ENCODE measurements at regions not wholly inside any gene's neighbourhood (a gene's known extent, or its start where the extent isn't known, plus 50 kb on each side); places are given as distances from the start of the nearest gene placed in this dataset.

DNA sequence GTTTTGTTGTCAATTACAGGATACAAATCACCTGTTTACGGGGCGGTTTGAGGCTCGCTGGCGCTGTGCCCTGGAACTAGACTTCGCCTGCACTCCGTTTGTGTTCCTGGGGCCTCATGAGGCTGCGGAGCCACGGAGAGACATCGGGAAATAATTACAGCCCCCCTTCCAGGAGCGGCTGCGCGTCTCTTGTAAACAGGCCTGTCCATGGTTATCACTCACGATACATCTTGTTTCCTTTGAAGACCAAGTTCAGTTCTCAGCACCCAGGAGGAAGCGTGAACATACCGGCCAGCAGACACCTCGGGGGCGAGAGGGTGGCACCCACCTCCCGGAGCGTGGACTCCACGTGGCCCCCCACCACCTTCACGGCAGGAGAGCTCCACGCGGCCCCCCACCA, 297.1 kb upstream of the IRX4 start:
- TF ChIP-seq, protein P1, sequence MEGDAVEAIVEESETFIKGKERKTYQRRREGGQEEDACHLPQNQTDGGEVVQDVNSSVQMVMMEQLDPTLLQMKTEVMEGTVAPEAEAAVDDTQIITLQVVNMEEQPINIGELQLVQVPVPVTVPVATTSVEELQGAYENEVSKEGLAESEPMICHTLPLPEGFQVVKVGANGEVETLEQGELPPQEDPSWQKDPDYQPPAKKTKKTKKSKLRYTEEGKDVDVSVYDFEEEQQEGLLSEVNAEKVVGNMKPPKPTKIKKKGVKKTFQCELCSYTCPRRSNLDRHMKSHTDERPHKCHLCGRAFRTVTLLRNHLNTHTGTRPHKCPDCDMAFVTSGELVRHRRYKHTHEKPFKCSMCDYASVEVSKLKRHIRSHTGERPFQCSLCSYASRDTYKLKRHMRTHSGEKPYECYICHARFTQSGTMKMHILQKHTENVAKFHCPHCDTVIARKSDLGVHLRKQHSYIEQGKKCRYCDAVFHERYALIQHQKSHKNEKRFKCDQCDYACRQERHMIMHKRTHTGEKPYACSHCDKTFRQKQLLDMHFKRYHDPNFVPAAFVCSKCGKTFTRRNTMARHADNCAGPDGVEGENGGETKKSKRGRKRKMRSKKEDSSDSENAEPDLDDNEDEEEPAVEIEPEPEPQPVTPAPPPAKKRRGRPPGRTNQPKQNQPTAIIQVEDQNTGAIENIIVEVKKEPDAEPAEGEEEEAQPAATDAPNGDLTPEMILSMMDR (IDR thresholded peaks at IDR 0.05; ENCODE audit: insufficient read depth, low read depth, low read length) = no peak
- no peak for TF ChIP-seq EZH2 (IDR thresholded peaks at IDR 0.05; ENCODE audit: insufficient read depth, low read length)

All from astrocyte (in vitro differentiated cells and primary cell).